Heart left ventricle (tissue), 16 donors: ENCODE measurements at regions not wholly inside any gene's neighbourhood (a gene's known extent, or its start where the extent isn't known, plus 50 kb on each side); places are given as distances from the start of the nearest gene placed in this dataset.

Source experiments
- ATAC-seq, 4 donors: fragments of 200-7000 bp; cut with Tn5 transposase; one replicate each; pipeline ENCODE4 v1.9.1; 2020 to 2022; ENCODE audit warnings: moderate library complexity in 4 of 4, mild to moderate bottlenecking in 3 of 4, moderate number of reproducible peaks in 1 of 4
- DNase-seq, 5 donors: peaks; one replicate each; pipeline ENCODE4 v3.0.0-alpha.2; 2020
- H3K27ac ChIP-seq, 12 donors: fragments of 200-600 bp; sonication (generic) in 4 of 12; one replicate each; pipeline versions ENCODE4 v1.5.0 to v1.8.0; 2016 to 2022; ENCODE audit warnings: mild to moderate bottlenecking in 2 of 12
- H3K27me3 ChIP-seq, 9 donors: fragments of 200-600 bp; sonication (generic) in 2 of 9; one replicate each; pipeline versions ENCODE4 v1.5.1 to v1.8.0; 2016 to 2022; ENCODE audit warnings: mild to moderate bottlenecking in 3 of 9
- H3K36me3 ChIP-seq, 9 donors: fragments of 200-600 bp; sonication (generic) in 2 of 9; one replicate each; pipeline versions ENCODE4 v1.5.0 to v1.8.0; 2018 to 2022; ENCODE audit warnings: mild to moderate bottlenecking in 2 of 9
- H3K4me1 ChIP-seq, 12 donors: fragments of 200-600 bp; sonication (generic) in 4 of 12; one replicate each; pipeline versions ENCODE4 v1.5.0 to v1.8.0; 2016 to 2022; ENCODE audit warnings: mild to moderate bottlenecking in 3 of 12
- H3K4me3 ChIP-seq, 12 donors: fragments of 200-600 bp; sonication (generic) in 4 of 12; one replicate each; pipeline versions ENCODE4 v1.5.0 to v1.8.0; 2017 to 2022; ENCODE audit warnings: mild to moderate bottlenecking in 9 of 12, moderate library complexity in 4 of 12
- H3K9me3 ChIP-seq, 12 donors: fragments of 200-600 bp; sonication (generic) in 4 of 12; one replicate each; pipeline versions ENCODE4 v1.5.0 to v1.8.0; 2016 to 2022; ENCODE audit warnings: mild to moderate bottlenecking in 1 of 12
- POLR2A ChIP-seq, 2 donors: fragments of 450-650 bp; IDR thresholded peaks; one replicate each; pipeline ENCODE4 v1.6.1; 2017; ENCODE audit warnings: antibody characterized with exemption in 2 of 2, mild to moderate bottlenecking in 2 of 2, moderate library complexity in 2 of 2
- WGBS, 4 donors: extraction: QIAGEN DNeasy Blood & Tissue Kit in 2 of 4; methylation state at CpG; one replicate each; pipeline versions ENCODE4 v1.1.5 to v1.1.7; 2013 to 2018; 5-methylcytosine and 5-hydroxymethylcytosine counted together
- intact Hi-C, 10 donors: fragments of 100-400 bp; cut with DNase I; formaldehyde crosslinking; loops; one replicate each; pipeline versions ENCODE4 v1.11.1 to v1.14.2; 2022
- TF ChIP-seq, protein P1 (sequence below), 12 donors: fragments of 200-600 bp; sonication (generic) in 4 of 12; IDR thresholded peaks; one replicate each; pipeline versions ENCODE4 v1.5.0 to v1.8.0; 2018 to 2022; ENCODE audit warnings: antibody characterized with exemption in 12 of 12, mild to moderate bottlenecking in 5 of 12
- donor health status: ischemic (EF 13 %, LVEDD 7.1; RV severe dilation, severe dysfunction).
- donor health status: healthy with polysubstance abuse.
- donor health status: DM: no; HTN: yes; CAD: no.
- donor health status: DM: no; HTN: no; CAD: no.
- donor health status: ischemic (EF 25% LVEDD 6.9; RV normal size, moderate dysfunction).
- donor health status: ischemic (EF 25% LVEDD 5.7; RV mildly dilated, moderate dysfunction).
- donor health status: healthy.
- donor health status: DM: yes; HTN: yes; CAD: no.
- donor health status: ischemic (EF 35%, LVEDD 5.7; RV mildly dilated, moderate dysfunction).
- donor health status: nonischemic (EF 11% LVEDD 7.7; RV severe dilation, severe dysfunction).
- donor health status: DM: yes; HTN: yes; CAD: no.
- donor health status: PGD.
- donor health status: ischemic (EF 29% LVEDD 5.4; RV normal size, mild dysfunction).
- donor health status: nonischemic (EF 23%, LVEDD 6.1; RV moderate dilation, normal function).

- no peak for TF ChIP-seq POLR2A (IDR thresholded peaks at IDR 0.05)
- TF ChIP-seq, protein P1, sequence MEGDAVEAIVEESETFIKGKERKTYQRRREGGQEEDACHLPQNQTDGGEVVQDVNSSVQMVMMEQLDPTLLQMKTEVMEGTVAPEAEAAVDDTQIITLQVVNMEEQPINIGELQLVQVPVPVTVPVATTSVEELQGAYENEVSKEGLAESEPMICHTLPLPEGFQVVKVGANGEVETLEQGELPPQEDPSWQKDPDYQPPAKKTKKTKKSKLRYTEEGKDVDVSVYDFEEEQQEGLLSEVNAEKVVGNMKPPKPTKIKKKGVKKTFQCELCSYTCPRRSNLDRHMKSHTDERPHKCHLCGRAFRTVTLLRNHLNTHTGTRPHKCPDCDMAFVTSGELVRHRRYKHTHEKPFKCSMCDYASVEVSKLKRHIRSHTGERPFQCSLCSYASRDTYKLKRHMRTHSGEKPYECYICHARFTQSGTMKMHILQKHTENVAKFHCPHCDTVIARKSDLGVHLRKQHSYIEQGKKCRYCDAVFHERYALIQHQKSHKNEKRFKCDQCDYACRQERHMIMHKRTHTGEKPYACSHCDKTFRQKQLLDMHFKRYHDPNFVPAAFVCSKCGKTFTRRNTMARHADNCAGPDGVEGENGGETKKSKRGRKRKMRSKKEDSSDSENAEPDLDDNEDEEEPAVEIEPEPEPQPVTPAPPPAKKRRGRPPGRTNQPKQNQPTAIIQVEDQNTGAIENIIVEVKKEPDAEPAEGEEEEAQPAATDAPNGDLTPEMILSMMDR (IDR thresholded peaks at IDR 0.05) = no peak
- H3K4me3 ChIP-seq = no peak overlapping the region
- H3K27ac ChIP-seq = no peak overlapping the region
- H3K4me1 ChIP-seq = no peaks in the 10 kb centered on the region
- no peaks in the 10 kb centered on the region for H3K36me3 ChIP-seq
- intact Hi-C loops = no loop called here
- H3K27me3 ChIP-seq = peaks cover 0 to 3% (median 0%) of the 10 kb centered on the region in 9 donors
- no peak for ATAC-seq
- peaks cover 0 to 35% (median 10%) of the 10 kb centered on the region in 12 donors for H3K9me3 ChIP-seq
- 54 to 72% (median 59%) methylated on average over 3 of the region's 3 CpGs for WGBS, 4 donors
- DNase-seq = no peak
These were observed 526.9 kb downstream of the NPIPA7 start for GRCh38 chr16:16905850-16906249.

- DNase-seq (no peak), ATAC-seq (no peak)
- Histone ChIP-seq H3K9me3 (peaks cover 0 to 24% (median 7%) of the 10 kb centered on the region in 12 donors), H3K27ac (no peak overlapping the region), H3K36me3 (no peaks in the 10 kb centered on the region), H3K4me3 (no peak overlapping the region), H3K4me1 (no peaks in the 10 kb centered on the region), H3K27me3 (peaks cover 0 to 3% (median 0%) of the 10 kb centered on the region in 9 donors)
- intact Hi-C loops = no loop called here
- no peak for TF ChIP-seq POLR2A (IDR thresholded peaks at IDR 0.05)
- TF ChIP-seq, protein P1 (IDR thresholded peaks at IDR 0.05) = no peak
These were observed 528.1 kb downstream of the NPIPA7 start for GRCh38 chr16:16907089-16907488.

DNA sequence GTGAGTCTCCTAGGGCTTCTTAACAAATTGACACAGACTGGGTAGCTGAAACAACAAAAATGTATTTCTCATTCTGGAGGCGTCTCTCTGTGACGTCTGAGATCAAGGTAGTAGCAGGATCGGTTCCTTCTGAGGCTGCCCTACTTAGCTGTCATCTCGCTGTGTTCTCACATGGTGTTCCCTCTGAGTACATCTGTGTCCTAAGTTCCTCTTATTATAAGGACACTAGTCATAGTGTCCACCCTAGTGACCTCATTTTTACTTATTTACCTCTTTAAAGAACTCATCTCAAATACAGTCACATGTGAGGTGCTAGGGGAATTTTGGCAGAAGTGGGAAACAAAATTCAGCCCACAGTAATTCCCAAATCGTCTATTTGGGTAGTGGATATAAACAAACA is 529.1 kb downstream of the NPIPA7 start:
- DNase-seq (no peak), ATAC-seq (no peak)
- TF ChIP-seq POLR2A (IDR thresholded peaks at IDR 0.05) = no peak
- TF ChIP-seq, protein P1 (IDR thresholded peaks at IDR 0.05) = no peak
- Histone ChIP-seq H3K27me3 (peaks cover 0 to 3% (median 0%) of the 10 kb centered on the region in 9 donors), H3K36me3 (no peaks in the 10 kb centered on the region), H3K27ac (no peak overlapping the region), H3K4me3 (no peak overlapping the region), H3K4me1 (no peaks in the 10 kb centered on the region), H3K9me3 (peaks cover 0 to 14% (median 5%) of the 10 kb centered on the region in 12 donors)
- intact Hi-C loops = no loop called here
- 59 to 62% (median 60%) methylated on average over 5 of the region's 5 CpGs for WGBS, 4 donors

GRCh38 chr16:16909126-16909525 is 530.2 kb downstream of the NPIPA7 start:
- intact Hi-C loops = no loop called here
- DNase-seq = no peak
- TF ChIP-seq POLR2A (IDR thresholded peaks at IDR 0.05) = no peak
- TF ChIP-seq, protein P1 (IDR thresholded peaks at IDR 0.05) = no peak
- H3K4me1 ChIP-seq = no peaks in the 10 kb centered on the region
- WGBS, 4 donors = 64 to 75% (median 70%) methylated on average over 3 of the region's 3 CpGs
- H3K4me3 ChIP-seq = no peak overlapping the region
- peaks cover 0 to 7% (median under 1%) of the 10 kb centered on the region in 12 donors for H3K9me3 ChIP-seq
- no peak overlapping the region for H3K27ac ChIP-seq
- peaks cover 0 to 3% (median 0%) of the 10 kb centered on the region in 9 donors for H3K27me3 ChIP-seq
- no peaks in the 10 kb centered on the region for H3K36me3 ChIP-seq
- ATAC-seq = no peak
